Endodermal cell (in vitro differentiated cells): ENCODE measurements at regions not wholly inside any gene's neighbourhood (a gene's known extent, or its start where the extent isn't known, plus 50 kb on each side); places are given as distances from the start of the nearest gene placed in this dataset.

Experiments used
- DNase-seq: peaks from one replicate; pipeline ENCODE4 v3.0.0-alpha.2; 2017
- H3K27ac ChIP-seq: 2 replicates; pipeline ENCODE4 v1.5.1; 2013; ENCODE audit warnings: mild to moderate bottlenecking, low read depth, low read length, moderate library complexity
- H3K27me3 ChIP-seq: 2 replicates; pipeline ENCODE4 v1.6.1; 2013; ENCODE audit warnings: mild to moderate bottlenecking, low read length, moderate library complexity; ENCODE audit not compliant: insufficient read depth, control insufficient read depth, poor library complexity, severe bottlenecking
- H3K36me3 ChIP-seq: 2 replicates; pipeline ENCODE4 v1.7.0; 2013; ENCODE audit warnings: mild to moderate bottlenecking, low read length, moderate library complexity; ENCODE audit not compliant: control insufficient read depth, insufficient read depth
- H3K4me1 ChIP-seq: one replicate; pipeline ENCODE4 v1.7.0; 2013; ENCODE audit warnings: low read length; ENCODE audit not compliant: control insufficient read depth, insufficient read depth
- H3K4me3 ChIP-seq: 2 replicates; pipeline ENCODE4 v1.5.1; 2013; ENCODE audit warnings: mild to moderate bottlenecking, low read length, moderate library complexity
- H3K9ac ChIP-seq: 2 replicates; pipeline ENCODE4 v1.6.1; 2013; ENCODE audit warnings: mild to moderate bottlenecking, low read length, moderate library complexity; ENCODE audit not compliant: poor library complexity, severe bottlenecking; ENCODE audit errors: extremely low read depth
- H3K9me3 ChIP-seq: 2 replicates; pipeline ENCODE4 v1.6.1; 2013; ENCODE audit warnings: mild to moderate bottlenecking, low read length, moderate library complexity; ENCODE audit not compliant: control insufficient read depth
- H3K27ac Mint-ChIP-seq: 2 replicates; pipeline ENCODE4 v1.8.0; 2020; ENCODE audit warnings: mixed read lengths
- H3K27me3 Mint-ChIP-seq: 2 replicates; pipeline ENCODE4 v1.8.0; 2021; ENCODE audit warnings: mild to moderate bottlenecking, mixed read lengths; ENCODE audit not compliant: insufficient read depth
- H3K36me3 Mint-ChIP-seq: 2 replicates; pipeline ENCODE4 v1.8.0; 2020; ENCODE audit warnings: low read depth, mixed read lengths
- H3K4me1 Mint-ChIP-seq: 2 replicates; pipeline ENCODE4 v1.8.0; 2020; ENCODE audit warnings: mixed read lengths
- H3K4me3 Mint-ChIP-seq: 2 replicates; pipeline ENCODE4 v1.8.0; 2020; ENCODE audit warnings: mild to moderate bottlenecking, moderate library complexity, mixed read lengths
- H3K9me3 Mint-ChIP-seq: 2 replicates; pipeline ENCODE4 v1.8.0; 2020; ENCODE audit warnings: mild to moderate bottlenecking, mixed read lengths
- WGBS, 2 experiments: methylation state at CpG; one replicate each; pipeline versions ENCODE4 v1.1.5 to v1.1.7; 2013; ENCODE audit warnings: missing lambda C conversion rate in 2 of 2, mixed read lengths in 1 of 2; ENCODE audit not compliant: insufficient coverage in 1 of 2, insufficient read length in 1 of 2; 5-methylcytosine and 5-hydroxymethylcytosine counted together
- TF ChIP-seq, protein P1 (sequence below): fragments of 200-600 bp; sonication (generic); conservative IDR thresholded peaks from 2 replicates; pipeline ENCODE4 v1.5.0; 2021; ENCODE audit warnings: antibody characterized with exemption, mild to moderate bottlenecking

DNA sequence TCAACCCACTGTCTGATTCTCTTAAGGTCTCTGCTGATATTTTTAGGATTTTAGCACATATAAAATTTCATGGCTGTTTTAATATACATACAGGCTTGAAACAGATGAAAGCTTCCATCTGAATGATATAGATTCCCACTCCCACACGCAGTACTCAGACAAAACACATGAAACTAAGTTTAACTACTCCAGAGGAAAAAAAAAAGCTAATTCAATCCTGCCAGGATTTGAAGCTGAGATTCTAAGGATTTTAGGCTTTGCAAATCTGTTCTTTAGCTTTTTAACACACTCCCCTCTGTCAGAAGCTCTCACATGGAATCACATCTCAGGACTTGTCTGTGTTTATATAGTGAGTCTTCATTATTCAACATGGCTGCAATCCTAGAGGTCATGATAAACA is 217.3 kb downstream of the BCAT1 start:
- no peaks in the 10 kb centered on the region for H3K36me3 ChIP-seq
- H3K4me3 ChIP-seq = no peak overlapping the region
- H3K9ac ChIP-seq = no peak overlapping the region
- no peaks in the 10 kb centered on the region for H3K27me3 Mint-ChIP-seq
- H3K27me3 ChIP-seq = no peaks in the 10 kb centered on the region
- H3K36me3 Mint-ChIP-seq = no peaks in the 10 kb centered on the region
- H3K27ac Mint-ChIP-seq = no peak overlapping the region
- H3K9me3 ChIP-seq = no peaks in the 10 kb centered on the region
- no peak for DNase-seq
- no peaks in the 10 kb centered on the region for H3K9me3 Mint-ChIP-seq
- no peaks in the 10 kb centered on the region for H3K4me1 ChIP-seq
- TF ChIP-seq, protein P1, sequence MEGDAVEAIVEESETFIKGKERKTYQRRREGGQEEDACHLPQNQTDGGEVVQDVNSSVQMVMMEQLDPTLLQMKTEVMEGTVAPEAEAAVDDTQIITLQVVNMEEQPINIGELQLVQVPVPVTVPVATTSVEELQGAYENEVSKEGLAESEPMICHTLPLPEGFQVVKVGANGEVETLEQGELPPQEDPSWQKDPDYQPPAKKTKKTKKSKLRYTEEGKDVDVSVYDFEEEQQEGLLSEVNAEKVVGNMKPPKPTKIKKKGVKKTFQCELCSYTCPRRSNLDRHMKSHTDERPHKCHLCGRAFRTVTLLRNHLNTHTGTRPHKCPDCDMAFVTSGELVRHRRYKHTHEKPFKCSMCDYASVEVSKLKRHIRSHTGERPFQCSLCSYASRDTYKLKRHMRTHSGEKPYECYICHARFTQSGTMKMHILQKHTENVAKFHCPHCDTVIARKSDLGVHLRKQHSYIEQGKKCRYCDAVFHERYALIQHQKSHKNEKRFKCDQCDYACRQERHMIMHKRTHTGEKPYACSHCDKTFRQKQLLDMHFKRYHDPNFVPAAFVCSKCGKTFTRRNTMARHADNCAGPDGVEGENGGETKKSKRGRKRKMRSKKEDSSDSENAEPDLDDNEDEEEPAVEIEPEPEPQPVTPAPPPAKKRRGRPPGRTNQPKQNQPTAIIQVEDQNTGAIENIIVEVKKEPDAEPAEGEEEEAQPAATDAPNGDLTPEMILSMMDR = no peak
- H3K4me1 Mint-ChIP-seq = peaks cover 2% of the 10 kb centered on the region
- H3K4me3 Mint-ChIP-seq = no peak overlapping the region
- 87 to 100% methylated on average over 1 of the region's 1 CpG for WGBS, 2 experiments
- no peak overlapping the region for H3K27ac ChIP-seq

DNA sequence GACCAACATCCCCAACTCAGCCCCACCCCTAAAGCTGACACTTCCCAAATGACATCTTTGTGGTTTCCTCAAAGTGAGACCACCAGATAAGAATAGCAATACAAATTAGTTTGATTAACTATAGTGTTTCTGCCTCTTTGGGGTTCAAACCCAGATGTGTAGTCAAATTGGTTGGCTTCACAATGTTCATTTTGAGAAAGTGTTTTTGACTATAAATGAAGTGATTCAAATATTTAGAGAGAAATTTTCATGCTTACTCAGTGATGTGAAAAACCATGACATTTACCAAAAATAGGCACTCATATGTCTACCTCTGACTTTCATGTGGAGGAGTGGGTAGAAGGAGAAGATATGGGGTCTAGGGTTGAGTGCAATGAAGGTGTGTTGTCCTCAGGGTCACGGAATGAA is 218.4 kb downstream of the BCAT1 start:
- no peak overlapping the region for H3K27ac Mint-ChIP-seq
- H3K9me3 ChIP-seq = no peaks in the 10 kb centered on the region
- H3K4me1 ChIP-seq = peaks cover 7% of the 10 kb centered on the region
- H3K4me1 Mint-ChIP-seq = peaks cover 12% of the 10 kb centered on the region
- H3K27me3 Mint-ChIP-seq = no peaks in the 10 kb centered on the region
- TF ChIP-seq, protein P1 = no peak
- 95% methylated on average over 1 of the region's 1 CpG; no CpG with 5 or more reads in 1 of the 2 experiments for WGBS, 2 experiments
- H3K9me3 Mint-ChIP-seq = no peaks in the 10 kb centered on the region
- H3K36me3 ChIP-seq = no peaks in the 10 kb centered on the region
- no peaks in the 10 kb centered on the region for H3K27me3 ChIP-seq
- H3K4me3 ChIP-seq = no peak overlapping the region
- DNase-seq = no peak
- no peak overlapping the region for H3K9ac ChIP-seq
- no peaks in the 10 kb centered on the region for H3K36me3 Mint-ChIP-seq
- no peak overlapping the region for H3K4me3 Mint-ChIP-seq
- no peak overlapping the region for H3K27ac ChIP-seq

DNA sequence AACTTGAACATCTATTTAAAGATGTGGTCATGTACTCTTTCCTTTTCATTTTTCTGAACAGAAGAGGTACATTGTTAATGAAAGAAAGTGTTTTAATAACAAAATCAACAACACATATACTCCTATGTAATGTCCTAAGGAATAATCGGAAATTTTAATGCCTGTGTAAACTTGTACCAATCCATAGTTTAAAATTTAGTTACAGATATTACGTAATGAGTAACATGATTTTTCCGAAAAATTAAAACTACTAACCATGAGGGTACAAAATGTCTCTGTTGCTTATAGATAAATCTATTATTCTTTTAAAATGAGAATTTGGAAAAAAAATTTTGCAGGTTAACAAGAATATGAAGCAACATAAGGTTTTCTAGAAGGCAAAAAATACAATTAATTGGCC is 220.1 kb downstream of the BCAT1 start:
- no peak for DNase-seq
- Mint-ChIP-seq H3K9me3 (no peaks in the 10 kb centered on the region), H3K27ac (no peak overlapping the region), H3K4me1 (peaks cover 13% of the 10 kb centered on the region), H3K27me3 (no peaks in the 10 kb centered on the region), H3K36me3 (no peaks in the 10 kb centered on the region), H3K4me3 (no peak overlapping the region)
- Histone ChIP-seq H3K4me1 (peaks cover 8% of the 10 kb centered on the region), H3K9me3 (no peaks in the 10 kb centered on the region), H3K4me3 (no peak overlapping the region), H3K27ac (no peak overlapping the region), H3K36me3 (no peaks in the 10 kb centered on the region), H3K9ac (no peak overlapping the region), H3K27me3 (no peaks in the 10 kb centered on the region)
- 100% methylated on average over 3 of the region's 3 CpGs; no CpG with 5 or more reads in 1 of the 2 experiments for WGBS, 2 experiments
- TF ChIP-seq, protein P1 = no peak
